ENCODE measurements at regions not wholly inside any gene's neighbourhood (a gene's known extent, or its start where the extent isn't known, plus 50 kb on each side); places are given as distances from the start of the nearest gene placed in this dataset.

GRCh38 chr7:17699696-17700095 is 240.6 kb downstream of the SNX13 start:
- no peak for DNase-seq

- DNase-seq = no peak
Measured at GRCh38 chr7:17700138-17700537, 240.2 kb downstream of the SNX13 start.

- no peak for DNase-seq
Measured at GRCh38 chr7:17706275-17706674, 234.0 kb downstream of the SNX13 start.

GRCh38 chr7:17706734-17707133 is 233.6 kb downstream of the SNX13 start:
- DNase-seq = peak; percentile 64

- DNase-seq = no peak
Measured at GRCh38 chr7:17709127-17709526, 231.2 kb downstream of the SNX13 start.

- peak; percentile 12 for DNase-seq
Measured at GRCh38 chr7:17709599-17709998, 230.7 kb downstream of the SNX13 start.

GRCh38 chr7:17710312-17710711 is 230.0 kb downstream of the SNX13 start:
- DNase-seq = no peak

GRCh38 chr7:17713584-17713983 is 226.7 kb downstream of the SNX13 start:
- no peak for DNase-seq

GRCh38 chr7:17716816-17717215 is 223.5 kb downstream of the SNX13 start:
- no peak for DNase-seq

- no peak for DNase-seq
Measured at GRCh38 chr7:17719998-17720397, 220.3 kb downstream of the SNX13 start.

- DNase-seq = no peak
Measured at GRCh38 chr7:17721736-17722285, 218.5 kb downstream of the SNX13 start.

GRCh38 chr7:17722798-17723197 is 217.5 kb downstream of the SNX13 start:
- no peak for DNase-seq

GRCh38 chr7:17725821-17726220 is 214.5 kb downstream of the SNX13 start:
- DNase-seq = no peak

GRCh38 chr7:17732083-17732482 is 208.2 kb downstream of the SNX13 start:
- DNase-seq = no peak
